WTC11 (cell line): ENCODE measurements at regions not wholly inside any gene's neighbourhood (a gene's known extent, or its start where the extent isn't known, plus 50 kb on each side); places are given as distances from the start of the nearest gene placed in this dataset.

ENCODE experiments used
- CREB1 ChIP-seq: sonication (generic); formaldehyde crosslinking; IDR thresholded peaks from 2 replicates; pipeline ENCODE4 v1.8.0; 2023; ENCODE audit warnings: mild to moderate bottlenecking, missing genetic modification reagents
- CREM ChIP-seq: sonication (generic); formaldehyde crosslinking; IDR thresholded peaks from 2 replicates; pipeline ENCODE4 v1.8.1; 2022; ENCODE audit warnings: mild to moderate bottlenecking, missing genetic modification reagents, moderate library complexity
- ETV6 ChIP-seq: sonication (generic); formaldehyde crosslinking; IDR thresholded peaks from 2 replicates; pipeline ENCODE4 v1.8.1; 2022; ENCODE audit warnings: mild to moderate bottlenecking, missing genetic modification reagents
- JUN ChIP-seq: sonication (generic); formaldehyde crosslinking; IDR thresholded peaks from 2 replicates; pipeline ENCODE4 v1.8.0; 2023; ENCODE audit warnings: mild to moderate bottlenecking, missing genetic modification reagents
- NFYB ChIP-seq: sonication (generic); formaldehyde crosslinking; conservative IDR thresholded peaks from 2 replicates; pipeline ENCODE4 v1.8.0; 2022; ENCODE audit warnings: low read depth, missing genetic modification reagents
- NR3C1 ChIP-seq: sonication (generic); formaldehyde crosslinking; conservative IDR thresholded peaks from 2 replicates; pipeline ENCODE4 v1.8.1; 2023; ENCODE audit warnings: low read depth, mild to moderate bottlenecking, missing genetic modification reagents
- OVOL2 ChIP-seq: fragments of 250-450 bp; sonication (Bioruptor Pico); IDR thresholded peaks from 2 replicates; pipeline ENCODE4 v1.9.0; 2021; ENCODE audit warnings: mild to moderate bottlenecking, borderline replicate concordance
- SP1 ChIP-seq: sonication (generic); formaldehyde crosslinking; conservative IDR thresholded peaks from 2 replicates; pipeline ENCODE4 v1.8.1; 2022; ENCODE audit warnings: missing genetic modification reagents
- ZNF121 ChIP-seq: sonication (generic); formaldehyde crosslinking; IDR thresholded peaks from 2 replicates; pipeline ENCODE4 v1.8.0; 2023; ENCODE audit warnings: missing genetic modification reagents
- TF ChIP-seq, protein P1 (sequence below): sonication (generic); formaldehyde crosslinking; conservative IDR thresholded peaks from 2 replicates; pipeline ENCODE4 v1.8.1; 2022; ENCODE audit warnings: mild to moderate bottlenecking, missing genetic modification reagents
- TF ChIP-seq, protein P2 (sequence below): fragments of 200-600 bp; IDR thresholded peaks from 2 replicates; pipeline ENCODE4 v1.8.0; 2022; ENCODE audit warnings: antibody characterized with exemption
- TF ChIP-seq, protein P3 (sequence below): sonication (generic); formaldehyde crosslinking; IDR thresholded peaks from 2 replicates; pipeline ENCODE4 v1.8.0; 2022; ENCODE audit warnings: mild to moderate bottlenecking, missing genetic modification reagents
- TF ChIP-seq, protein P4 (sequence below): sonication (generic); formaldehyde crosslinking; IDR thresholded peaks from 2 replicates; pipeline ENCODE4 v1.8.1; 2023; ENCODE audit warnings: mild to moderate bottlenecking, moderate library complexity, missing genetic modification reagents
- TF ChIP-seq, protein P5 (sequence below): sonication (generic); formaldehyde crosslinking; IDR thresholded peaks from 2 replicates; pipeline ENCODE4 v1.8.1; 2022; ENCODE audit warnings: missing genetic modification reagents, borderline replicate concordance

DNA sequence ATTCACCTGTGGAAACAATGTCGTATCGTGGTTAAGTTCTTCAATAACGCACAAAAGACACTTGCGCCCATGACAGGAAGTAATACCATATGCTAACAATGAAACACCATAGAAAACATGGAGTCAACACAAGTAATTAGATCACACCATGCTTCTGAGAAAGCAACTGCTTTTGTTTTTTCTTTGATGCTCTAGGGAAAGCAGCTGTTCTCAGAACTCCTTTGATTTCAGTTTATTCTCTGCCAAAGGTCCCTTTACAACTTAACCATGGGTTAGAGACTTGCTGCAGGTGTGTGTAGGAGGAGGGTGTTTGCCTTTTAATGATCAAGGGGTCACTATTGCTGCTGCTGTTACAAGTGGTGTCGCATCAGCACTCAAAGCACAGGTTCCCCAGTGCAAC is 324.0 kb upstream of the SLCO3A1 start:
- TF ChIP-seq ETV6 (CRISPR knock-in tag) (no peak), NR3C1 (no peak), JUN (no peak), CREM (CRISPR knock-in tag) (no peak), OVOL2 (no peak), ZNF121 (CRISPR knock-in tag) (no peak), CREB1 (no peak), NFYB (no peak), SP1 (CRISPR knock-in tag) (no peak)
- TF ChIP-seq, protein P1, sequence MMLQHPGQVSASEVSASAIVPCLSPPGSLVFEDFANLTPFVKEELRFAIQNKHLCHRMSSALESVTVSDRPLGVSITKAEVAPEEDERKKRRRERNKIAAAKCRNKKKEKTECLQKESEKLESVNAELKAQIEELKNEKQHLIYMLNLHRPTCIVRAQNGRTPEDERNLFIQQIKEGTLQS, result no peak
- TF ChIP-seq, protein P2, sequence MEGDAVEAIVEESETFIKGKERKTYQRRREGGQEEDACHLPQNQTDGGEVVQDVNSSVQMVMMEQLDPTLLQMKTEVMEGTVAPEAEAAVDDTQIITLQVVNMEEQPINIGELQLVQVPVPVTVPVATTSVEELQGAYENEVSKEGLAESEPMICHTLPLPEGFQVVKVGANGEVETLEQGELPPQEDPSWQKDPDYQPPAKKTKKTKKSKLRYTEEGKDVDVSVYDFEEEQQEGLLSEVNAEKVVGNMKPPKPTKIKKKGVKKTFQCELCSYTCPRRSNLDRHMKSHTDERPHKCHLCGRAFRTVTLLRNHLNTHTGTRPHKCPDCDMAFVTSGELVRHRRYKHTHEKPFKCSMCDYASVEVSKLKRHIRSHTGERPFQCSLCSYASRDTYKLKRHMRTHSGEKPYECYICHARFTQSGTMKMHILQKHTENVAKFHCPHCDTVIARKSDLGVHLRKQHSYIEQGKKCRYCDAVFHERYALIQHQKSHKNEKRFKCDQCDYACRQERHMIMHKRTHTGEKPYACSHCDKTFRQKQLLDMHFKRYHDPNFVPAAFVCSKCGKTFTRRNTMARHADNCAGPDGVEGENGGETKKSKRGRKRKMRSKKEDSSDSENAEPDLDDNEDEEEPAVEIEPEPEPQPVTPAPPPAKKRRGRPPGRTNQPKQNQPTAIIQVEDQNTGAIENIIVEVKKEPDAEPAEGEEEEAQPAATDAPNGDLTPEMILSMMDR, result no peak
- TF ChIP-seq, protein P3, sequence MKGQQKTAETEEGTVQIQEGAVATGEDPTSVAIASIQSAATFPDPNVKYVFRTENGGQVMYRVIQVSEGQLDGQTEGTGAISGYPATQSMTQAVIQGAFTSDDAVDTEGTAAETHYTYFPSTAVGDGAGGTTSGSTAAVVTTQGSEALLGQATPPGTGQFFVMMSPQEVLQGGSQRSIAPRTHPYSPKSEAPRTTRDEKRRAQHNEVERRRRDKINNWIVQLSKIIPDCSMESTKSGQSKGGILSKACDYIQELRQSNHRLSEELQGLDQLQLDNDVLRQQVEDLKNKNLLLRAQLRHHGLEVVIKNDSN (CRISPR knock-in tag), result no peak
- TF ChIP-seq, protein P4, sequence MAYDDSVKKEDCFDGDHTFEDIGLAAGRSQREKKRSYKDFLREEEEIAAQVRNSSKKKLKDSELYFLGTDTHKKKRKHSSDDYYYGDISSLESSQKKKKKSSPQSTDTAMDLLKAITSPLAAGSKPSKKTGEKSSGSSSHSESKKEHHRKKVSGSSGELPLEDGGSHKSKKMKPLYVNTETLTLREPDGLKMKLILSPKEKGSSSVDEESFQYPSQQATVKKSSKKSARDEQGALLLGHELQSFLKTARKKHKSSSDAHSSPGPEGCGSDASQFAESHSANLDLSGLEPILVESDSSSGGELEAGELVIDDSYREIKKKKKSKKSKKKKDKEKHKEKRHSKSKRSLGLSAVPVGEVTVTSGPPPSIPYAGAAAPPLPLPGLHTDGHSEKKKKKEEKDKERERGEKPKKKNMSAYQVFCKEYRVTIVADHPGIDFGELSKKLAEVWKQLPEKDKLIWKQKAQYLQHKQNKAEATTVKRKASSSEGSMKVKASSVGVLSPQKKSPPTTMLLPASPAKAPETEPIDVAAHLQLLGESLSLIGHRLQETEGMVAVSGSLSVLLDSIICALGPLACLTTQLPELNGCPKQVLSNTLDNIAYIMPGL, result no peak
- TF ChIP-seq, protein P5, sequence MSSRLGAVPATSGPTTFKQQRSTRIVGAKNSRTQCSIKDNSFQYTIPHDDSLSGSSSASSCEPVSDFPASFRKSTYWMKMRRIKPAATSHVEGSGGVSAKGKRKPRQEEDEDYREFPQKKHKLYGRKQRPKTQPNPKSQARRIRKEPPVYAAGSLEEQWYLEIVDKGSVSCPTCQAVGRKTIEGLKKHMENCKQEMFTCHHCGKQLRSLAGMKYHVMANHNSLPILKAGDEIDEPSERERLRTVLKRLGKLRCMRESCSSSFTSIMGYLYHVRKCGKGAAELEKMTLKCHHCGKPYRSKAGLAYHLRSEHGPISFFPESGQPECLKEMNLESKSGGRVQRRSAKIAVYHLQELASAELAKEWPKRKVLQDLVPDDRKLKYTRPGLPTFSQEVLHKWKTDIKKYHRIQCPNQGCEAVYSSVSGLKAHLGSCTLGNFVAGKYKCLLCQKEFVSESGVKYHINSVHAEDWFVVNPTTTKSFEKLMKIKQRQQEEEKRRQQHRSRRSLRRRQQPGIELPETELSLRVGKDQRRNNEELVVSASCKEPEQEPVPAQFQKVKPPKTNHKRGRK, result no peak
